ENCODE measurements at regions not wholly inside any gene's neighbourhood (a gene's known extent, or its start where the extent isn't known, plus 50 kb on each side); places are given as distances from the start of the nearest gene placed in this dataset.

- BruUV-seq (replicated peaks), result no TSS peak
- Mint-ChIP-seq H3K4me3 (ENCODE audit: unreplicated experiment) (no peak overlapping the region), H3K27me3 (ENCODE audit: insufficient read depth, unreplicated experiment) (peaks cover 5% of the 10 kb centered on the region), H3K9me3 (ENCODE audit: unreplicated experiment) (no peaks in the 10 kb centered on the region), H3K4me1 (ENCODE audit: low read depth, unreplicated experiment) (no peaks in the 10 kb centered on the region), H3K27ac (ENCODE audit: unreplicated experiment) (no peak overlapping the region), H3K36me3 (ENCODE audit: insufficient read depth, unreplicated experiment) (no peaks in the 10 kb centered on the region)
- intact Hi-C loops (cut with micrococcal nuclease; ENCODE audit: unreplicated experiment), result no loop called here
- Histone ChIP-seq H3K9me3 (no peaks in the 10 kb centered on the region), H3K27me3 (replicated peaks; ENCODE audit: control insufficient read depth, insufficient read depth, low read length) (no peaks in the 10 kb centered on the region), H3K4me1 (no peaks in the 10 kb centered on the region), H3K4me3 (ENCODE audit: low read depth, low read length) (no peak overlapping the region), H3K36me3 (ENCODE audit: control insufficient read depth, insufficient read depth, low read length) (no peaks in the 10 kb centered on the region)
- ChIA-PET CTCF (no interaction called here), POLR2A (no interaction called here)
- DNase-seq, result no peak
- TF ChIP-seq CTCF (IDR thresholded peaks at IDR 0.05; ENCODE audit: insufficient read depth in 1 of 2, low read depth in 1 of 2, low read length in 1 of 2, severe bottlenecking in 1 of 2, unreplicated experiment in 1 of 2), result no peak
Measured at GRCh38 chr1:72636631-72637030, 354.3 kb upstream of the NEGR1 start.

- H3K27me3 ChIP-seq (replicated peaks; ENCODE audit: control insufficient read depth, insufficient read depth, low read length), result no peaks in the 10 kb centered on the region
- no peaks in the 10 kb centered on the region for H3K36me3 Mint-ChIP-seq (ENCODE audit: insufficient read depth, unreplicated experiment)
- no peaks in the 10 kb centered on the region for H3K4me1 Mint-ChIP-seq (ENCODE audit: low read depth, unreplicated experiment)
- no peak overlapping the region for H3K4me3 Mint-ChIP-seq (ENCODE audit: unreplicated experiment)
- H3K27ac Mint-ChIP-seq (ENCODE audit: unreplicated experiment), result no peak overlapping the region
- no peaks in the 10 kb centered on the region for H3K36me3 ChIP-seq (ENCODE audit: control insufficient read depth, insufficient read depth, low read length)
- H3K27me3 Mint-ChIP-seq (ENCODE audit: insufficient read depth, unreplicated experiment), result peaks cover 5% of the 10 kb centered on the region
- DNase-seq, result no peak
- no peaks in the 10 kb centered on the region for H3K9me3 ChIP-seq
- TF ChIP-seq CTCF (IDR thresholded peaks at IDR 0.05; ENCODE audit: insufficient read depth in 1 of 2, low read depth in 1 of 2, low read length in 1 of 2, severe bottlenecking in 1 of 2, unreplicated experiment in 1 of 2), result no peak
- POLR2A ChIA-PET, result no interaction called here
- no peaks in the 10 kb centered on the region for H3K4me1 ChIP-seq
- H3K9me3 Mint-ChIP-seq (ENCODE audit: unreplicated experiment), result no peaks in the 10 kb centered on the region
- H3K4me3 ChIP-seq (ENCODE audit: low read depth, low read length), result no peak overlapping the region
- no TSS peak for BruUV-seq (replicated peaks)
- CTCF ChIA-PET, result no interaction called here
- intact Hi-C loops (cut with micrococcal nuclease; ENCODE audit: unreplicated experiment), result no loop called here
Measured at GRCh38 chr1:72635719-72636118, 353.4 kb upstream of the NEGR1 start.

GRCh38 chr1:72634946-72635345, 352.6 kb upstream of the NEGR1 start:
- POLR2A ChIA-PET, result no interaction called here
- H3K4me3 ChIP-seq (ENCODE audit: low read depth, low read length), result no peak overlapping the region
- no TSS peak for BruUV-seq (replicated peaks)

More at GRCh38 chr1:72634946-72635345, 352.6 kb upstream of the NEGR1 start:
- Mint-ChIP-seq H3K27ac (ENCODE audit: unreplicated experiment) (no peak overlapping the region), H3K4me3 (ENCODE audit: unreplicated experiment) (no peak overlapping the region), H3K9me3 (ENCODE audit: unreplicated experiment) (no peaks in the 10 kb centered on the region), H3K36me3 (ENCODE audit: insufficient read depth, unreplicated experiment) (no peaks in the 10 kb centered on the region), H3K4me1 (ENCODE audit: low read depth, unreplicated experiment) (no peaks in the 10 kb centered on the region), H3K27me3 (ENCODE audit: insufficient read depth, unreplicated experiment) (peaks cover 5% of the 10 kb centered on the region)
- TF ChIP-seq CTCF (IDR thresholded peaks at IDR 0.05; ENCODE audit: insufficient read depth in 1 of 2, low read depth in 1 of 2, low read length in 1 of 2, severe bottlenecking in 1 of 2, unreplicated experiment in 1 of 2), result no peak
- Histone ChIP-seq H3K36me3 (ENCODE audit: control insufficient read depth, insufficient read depth, low read length) (no peaks in the 10 kb centered on the region), H3K27me3 (replicated peaks; ENCODE audit: control insufficient read depth, insufficient read depth, low read length) (no peaks in the 10 kb centered on the region), H3K9me3 (no peaks in the 10 kb centered on the region), H3K4me1 (no peaks in the 10 kb centered on the region)
- CTCF ChIA-PET, result no interaction called here
- no peak for DNase-seq
- intact Hi-C loops (cut with micrococcal nuclease; ENCODE audit: unreplicated experiment), result no loop called here
